ENCODE measurements at regions not wholly inside any gene's neighbourhood (a gene's known extent, or its start where the extent isn't known, plus 50 kb on each side); places are given as distances from the start of the nearest gene placed in this dataset.

DNA sequence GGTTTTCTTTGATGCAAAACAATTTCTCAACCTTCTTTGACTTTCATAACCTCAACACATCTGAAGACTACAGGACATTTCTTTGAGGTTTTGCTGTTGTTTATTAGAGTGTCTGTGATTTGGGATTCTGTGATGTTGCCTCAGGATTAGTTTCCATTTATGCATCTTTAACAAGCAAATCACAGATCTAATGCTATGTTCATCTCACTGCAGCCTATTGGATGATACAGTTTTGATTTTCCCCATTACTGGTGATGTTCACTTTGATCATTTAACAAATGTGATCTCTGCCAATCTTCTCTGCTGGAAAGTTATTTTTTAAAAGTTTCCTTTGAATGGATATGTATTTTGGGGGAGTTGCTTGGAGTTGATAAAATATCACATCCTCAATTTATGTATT, 624.9 kb upstream of the HS3ST1 start:
- no peaks in the 10 kb centered on the region for H3K4me1 ChIP-seq (ENCODE audit: control insufficient read depth in 4 of 4, insufficient read depth in 4 of 4, low read length in 3 of 4)
- TF ChIP-seq JUND (IDR thresholded peaks at IDR 0.05), result no peak
- no peak for DNase-seq (ENCODE audit: low spot score)
- no peaks in the 10 kb centered on the region for H3K9me3 ChIP-seq (ENCODE audit: control insufficient read depth in 4 of 4, low read length in 3 of 4)
- H3K27me3 ChIP-seq (ENCODE audit: control insufficient read depth in 4 of 4, insufficient read depth in 4 of 4, low read length in 3 of 4), result no peaks in the 10 kb centered on the region
- H3K9ac ChIP-seq (ENCODE audit: low read depth in 1 of 2, low read length in 2 of 2), result no peak overlapping the region
- no peaks in the 10 kb centered on the region for H3K36me3 ChIP-seq (ENCODE audit: control insufficient read depth in 4 of 4, insufficient read depth in 3 of 4, low read depth in 1 of 4, low read length in 3 of 4)
- no peak overlapping the region for H3K27ac ChIP-seq (ENCODE audit: low read depth in 1 of 2, low read length in 2 of 2)
- no peak overlapping the region for H3K4me3 ChIP-seq (ENCODE audit: low read depth in 1 of 3, low read length in 3 of 3)

DNA sequence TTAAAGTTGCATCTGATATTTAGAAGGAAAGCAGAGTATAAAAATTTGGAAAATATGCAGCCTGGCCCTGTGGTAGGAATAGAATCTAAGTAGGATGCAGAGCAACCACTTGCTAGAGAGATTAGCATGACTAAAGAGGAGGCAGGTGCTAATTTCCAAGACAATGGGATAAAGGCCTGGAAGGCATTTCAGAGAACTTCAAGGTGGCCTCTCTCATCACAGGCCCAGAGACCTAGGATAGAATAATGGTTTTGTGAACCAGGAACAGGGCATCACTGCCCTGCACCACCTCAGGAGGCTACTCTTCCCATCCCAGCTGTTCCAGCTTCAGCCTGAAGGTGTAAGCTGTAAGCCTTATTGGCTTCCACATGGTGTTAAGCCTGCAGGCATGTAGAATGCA, 621.7 kb upstream of the HS3ST1 start:
- H3K4me3 ChIP-seq (ENCODE audit: low read depth in 1 of 3, low read length in 3 of 3), result no peak overlapping the region
- no peaks in the 10 kb centered on the region for H3K4me1 ChIP-seq (ENCODE audit: control insufficient read depth in 4 of 4, insufficient read depth in 4 of 4, low read length in 3 of 4)
- H3K27me3 ChIP-seq (ENCODE audit: control insufficient read depth in 4 of 4, insufficient read depth in 4 of 4, low read length in 3 of 4), result no peaks in the 10 kb centered on the region
- H3K27ac ChIP-seq (ENCODE audit: low read depth in 1 of 2, low read length in 2 of 2), result no peak overlapping the region
- no peaks in the 10 kb centered on the region for H3K36me3 ChIP-seq (ENCODE audit: control insufficient read depth in 4 of 4, insufficient read depth in 3 of 4, low read depth in 1 of 4, low read length in 3 of 4)
- TF ChIP-seq, protein P1, sequence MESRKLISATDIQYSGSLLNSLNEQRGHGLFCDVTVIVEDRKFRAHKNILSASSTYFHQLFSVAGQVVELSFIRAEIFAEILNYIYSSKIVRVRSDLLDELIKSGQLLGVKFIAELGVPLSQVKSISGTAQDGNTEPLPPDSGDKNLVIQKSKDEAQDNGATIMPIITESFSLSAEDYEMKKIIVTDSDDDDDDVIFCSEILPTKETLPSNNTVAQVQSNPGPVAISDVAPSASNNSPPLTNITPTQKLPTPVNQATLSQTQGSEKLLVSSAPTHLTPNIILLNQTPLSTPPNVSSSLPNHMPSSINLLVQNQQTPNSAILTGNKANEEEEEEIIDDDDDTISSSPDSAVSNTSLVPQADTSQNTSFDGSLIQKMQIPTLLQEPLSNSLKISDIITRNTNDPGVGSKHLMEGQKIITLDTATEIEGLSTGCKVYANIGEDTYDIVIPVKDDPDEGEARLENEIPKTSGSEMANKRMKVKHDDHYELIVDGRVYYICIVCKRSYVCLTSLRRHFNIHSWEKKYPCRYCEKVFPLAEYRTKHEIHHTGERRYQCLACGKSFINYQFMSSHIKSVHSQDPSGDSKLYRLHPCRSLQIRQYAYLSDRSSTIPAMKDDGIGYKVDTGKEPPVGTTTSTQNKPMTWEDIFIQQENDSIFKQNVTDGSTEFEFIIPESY (IDR thresholded peaks at IDR 0.05), result no peak
- TF ChIP-seq, protein P2, sequence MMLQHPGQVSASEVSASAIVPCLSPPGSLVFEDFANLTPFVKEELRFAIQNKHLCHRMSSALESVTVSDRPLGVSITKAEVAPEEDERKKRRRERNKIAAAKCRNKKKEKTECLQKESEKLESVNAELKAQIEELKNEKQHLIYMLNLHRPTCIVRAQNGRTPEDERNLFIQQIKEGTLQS (IDR thresholded peaks at IDR 0.05), result no peak
- TF ChIP-seq FOXA1 (IDR thresholded peaks at IDR 0.05) (no peak), TAF1 (conservative IDR thresholded peaks at IDR 0.05) (no peak), FOXA2 (IDR thresholded peaks at IDR 0.05) (no peak), JUND (IDR thresholded peaks at IDR 0.05) (no peak), NR2F2 (IDR thresholded peaks at IDR 0.05) (no peak), YY1 (IDR thresholded peaks at IDR 0.05) (no peak), HNF4A (conservative IDR thresholded peaks at IDR 0.05) (no peak), EGR1 (IDR thresholded peaks at IDR 0.05; ENCODE audit: low read depth in 2 of 2) (no peak), HNF4G (IDR thresholded peaks at IDR 0.05) (no peak), RAD21 (IDR thresholded peaks at IDR 0.05) (no peak), SP1 (IDR thresholded peaks at IDR 0.05) (no peak), RXRA (IDR thresholded peaks at IDR 0.05) (no peak), GABPA (IDR thresholded peaks at IDR 0.05 in 1 of 2, conservative IDR thresholded peaks at IDR 0.05 in 1 of 2) (no peak)
- TF ChIP-seq, protein P3, sequence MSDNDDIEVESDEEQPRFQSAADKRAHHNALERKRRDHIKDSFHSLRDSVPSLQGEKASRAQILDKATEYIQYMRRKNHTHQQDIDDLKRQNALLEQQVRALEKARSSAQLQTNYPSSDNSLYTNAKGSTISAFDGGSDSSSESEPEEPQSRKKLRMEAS (IDR thresholded peaks at IDR 0.05), result no peak
- TF ChIP-seq, protein P4, sequence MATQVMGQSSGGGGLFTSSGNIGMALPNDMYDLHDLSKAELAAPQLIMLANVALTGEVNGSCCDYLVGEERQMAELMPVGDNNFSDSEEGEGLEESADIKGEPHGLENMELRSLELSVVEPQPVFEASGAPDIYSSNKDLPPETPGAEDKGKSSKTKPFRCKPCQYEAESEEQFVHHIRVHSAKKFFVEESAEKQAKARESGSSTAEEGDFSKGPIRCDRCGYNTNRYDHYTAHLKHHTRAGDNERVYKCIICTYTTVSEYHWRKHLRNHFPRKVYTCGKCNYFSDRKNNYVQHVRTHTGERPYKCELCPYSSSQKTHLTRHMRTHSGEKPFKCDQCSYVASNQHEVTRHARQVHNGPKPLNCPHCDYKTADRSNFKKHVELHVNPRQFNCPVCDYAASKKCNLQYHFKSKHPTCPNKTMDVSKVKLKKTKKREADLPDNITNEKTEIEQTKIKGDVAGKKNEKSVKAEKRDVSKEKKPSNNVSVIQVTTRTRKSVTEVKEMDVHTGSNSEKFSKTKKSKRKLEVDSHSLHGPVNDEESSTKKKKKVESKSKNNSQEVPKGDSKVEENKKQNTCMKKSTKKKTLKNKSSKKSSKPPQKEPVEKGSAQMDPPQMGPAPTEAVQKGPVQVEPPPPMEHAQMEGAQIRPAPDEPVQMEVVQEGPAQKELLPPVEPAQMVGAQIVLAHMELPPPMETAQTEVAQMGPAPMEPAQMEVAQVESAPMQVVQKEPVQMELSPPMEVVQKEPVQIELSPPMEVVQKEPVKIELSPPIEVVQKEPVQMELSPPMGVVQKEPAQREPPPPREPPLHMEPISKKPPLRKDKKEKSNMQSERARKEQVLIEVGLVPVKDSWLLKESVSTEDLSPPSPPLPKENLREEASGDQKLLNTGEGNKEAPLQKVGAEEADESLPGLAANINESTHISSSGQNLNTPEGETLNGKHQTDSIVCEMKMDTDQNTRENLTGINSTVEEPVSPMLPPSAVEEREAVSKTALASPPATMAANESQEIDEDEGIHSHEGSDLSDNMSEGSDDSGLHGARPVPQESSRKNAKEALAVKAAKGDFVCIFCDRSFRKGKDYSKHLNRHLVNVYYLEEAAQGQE (IDR thresholded peaks at IDR 0.05), result no peak
- TF ChIP-seq, protein P5, sequence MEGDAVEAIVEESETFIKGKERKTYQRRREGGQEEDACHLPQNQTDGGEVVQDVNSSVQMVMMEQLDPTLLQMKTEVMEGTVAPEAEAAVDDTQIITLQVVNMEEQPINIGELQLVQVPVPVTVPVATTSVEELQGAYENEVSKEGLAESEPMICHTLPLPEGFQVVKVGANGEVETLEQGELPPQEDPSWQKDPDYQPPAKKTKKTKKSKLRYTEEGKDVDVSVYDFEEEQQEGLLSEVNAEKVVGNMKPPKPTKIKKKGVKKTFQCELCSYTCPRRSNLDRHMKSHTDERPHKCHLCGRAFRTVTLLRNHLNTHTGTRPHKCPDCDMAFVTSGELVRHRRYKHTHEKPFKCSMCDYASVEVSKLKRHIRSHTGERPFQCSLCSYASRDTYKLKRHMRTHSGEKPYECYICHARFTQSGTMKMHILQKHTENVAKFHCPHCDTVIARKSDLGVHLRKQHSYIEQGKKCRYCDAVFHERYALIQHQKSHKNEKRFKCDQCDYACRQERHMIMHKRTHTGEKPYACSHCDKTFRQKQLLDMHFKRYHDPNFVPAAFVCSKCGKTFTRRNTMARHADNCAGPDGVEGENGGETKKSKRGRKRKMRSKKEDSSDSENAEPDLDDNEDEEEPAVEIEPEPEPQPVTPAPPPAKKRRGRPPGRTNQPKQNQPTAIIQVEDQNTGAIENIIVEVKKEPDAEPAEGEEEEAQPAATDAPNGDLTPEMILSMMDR (IDR thresholded peaks at IDR 0.05; ENCODE audit: low read depth, low read length, missing input control), result no peak
- no peaks in the 10 kb centered on the region for H3K9me3 ChIP-seq (ENCODE audit: control insufficient read depth in 4 of 4, low read length in 3 of 4)
- H3K9ac ChIP-seq (ENCODE audit: low read depth in 1 of 2, low read length in 2 of 2), result no peak overlapping the region
- DNase-seq (ENCODE audit: low spot score), result no peak
